ENCODE measurements at regions not wholly inside any gene's neighbourhood (a gene's known extent, or its start where the extent isn't known, plus 50 kb on each side); places are given as distances from the start of the nearest gene placed in this dataset.

GRCh38 chr2:2940702-2941101 lies 436.9 kb downstream of the EIPR1 start:
- Histone ChIP-seq H3K79me2 (ENCODE audit: low read length) (no peaks in the 10 kb centered on the region), H2AFZ (ENCODE audit: low read depth, low read length) (no peak overlapping the region), H3K27me3 (ENCODE audit: low read depth, low read length) (no peaks in the 10 kb centered on the region), H3K4me3 (ENCODE audit: low read length) (no peak overlapping the region), H3K4me1 (ENCODE audit: low read length) (no peaks in the 10 kb centered on the region), H3K9ac (ENCODE audit: low read length) (no peak overlapping the region), H3K36me3 (replicated peaks; ENCODE audit: low read depth, low read length) (no peaks in the 10 kb centered on the region), H4K20me1 (ENCODE audit: insufficient read depth, low read length) (no peaks in the 10 kb centered on the region), H3K4me2 (ENCODE audit: low read length) (no peak overlapping the region), H3K9me3 (ENCODE audit: insufficient read depth, low read length) (no peaks in the 10 kb centered on the region), H3K27ac (ENCODE audit: low read length) (no peak overlapping the region)
- TF ChIP-seq CTCF (IDR thresholded peaks at IDR 0.05; ENCODE audit: low read depth, low read length) (no peak), EZH2phosphoT487 (IDR thresholded peaks at IDR 0.05; ENCODE audit: low read depth) (no peak)

GRCh38 chr2:2940061-2940460 lies 437.6 kb downstream of the EIPR1 start:
- no peak overlapping the region for H3K9ac ChIP-seq (ENCODE audit: low read length)
- no peak overlapping the region for H3K27ac ChIP-seq (ENCODE audit: low read length)
- no peaks in the 10 kb centered on the region for H3K79me2 ChIP-seq (ENCODE audit: low read length)
- no peak overlapping the region for H2AFZ ChIP-seq (ENCODE audit: low read depth, low read length)
- no peaks in the 10 kb centered on the region for H4K20me1 ChIP-seq (ENCODE audit: insufficient read depth, low read length)
- no peaks in the 10 kb centered on the region for H3K4me1 ChIP-seq (ENCODE audit: low read length)
- no peaks in the 10 kb centered on the region for H3K27me3 ChIP-seq (ENCODE audit: low read depth, low read length)
- no peak overlapping the region for H3K4me2 ChIP-seq (ENCODE audit: low read length)
- TF ChIP-seq EZH2phosphoT487 (IDR thresholded peaks at IDR 0.05; ENCODE audit: low read depth) (no peak), CTCF (IDR thresholded peaks at IDR 0.05; ENCODE audit: low read depth, low read length) (no peak)
- H3K4me3 ChIP-seq (ENCODE audit: low read length) = no peak overlapping the region
- H3K36me3 ChIP-seq (replicated peaks; ENCODE audit: low read depth, low read length) = no peaks in the 10 kb centered on the region
- no peaks in the 10 kb centered on the region for H3K9me3 ChIP-seq (ENCODE audit: insufficient read depth, low read length)

- H3K4me3 ChIP-seq (ENCODE audit: low read length) = no peak overlapping the region
- no peaks in the 10 kb centered on the region for H3K27me3 ChIP-seq (ENCODE audit: low read depth, low read length)
- TF ChIP-seq EZH2phosphoT487 (IDR thresholded peaks at IDR 0.05; ENCODE audit: low read depth) = no peak
- TF ChIP-seq CTCF (IDR thresholded peaks at IDR 0.05; ENCODE audit: low read depth, low read length) = no peak
- no peak overlapping the region for H3K9ac ChIP-seq (ENCODE audit: low read length)
- no peak overlapping the region for H2AFZ ChIP-seq (ENCODE audit: low read depth, low read length)
- no peaks in the 10 kb centered on the region for H4K20me1 ChIP-seq (ENCODE audit: insufficient read depth, low read length)
- H3K27ac ChIP-seq (ENCODE audit: low read length) = no peak overlapping the region
- H3K9me3 ChIP-seq (ENCODE audit: insufficient read depth, low read length) = no peaks in the 10 kb centered on the region
- no peak overlapping the region for H3K4me2 ChIP-seq (ENCODE audit: low read length)
- no peaks in the 10 kb centered on the region for H3K79me2 ChIP-seq (ENCODE audit: low read length)
- H3K4me1 ChIP-seq (ENCODE audit: low read length) = no peaks in the 10 kb centered on the region
- no peaks in the 10 kb centered on the region for H3K36me3 ChIP-seq (replicated peaks; ENCODE audit: low read depth, low read length)
Measured at GRCh38 chr2:2939078-2939795, 438.4 kb downstream of the EIPR1 start.

- Histone ChIP-seq H3K4me1 (ENCODE audit: low read length) (no peaks in the 10 kb centered on the region), H3K27ac (ENCODE audit: low read length) (no peak overlapping the region), H2AFZ (ENCODE audit: low read depth, low read length) (no peak overlapping the region), H3K36me3 (replicated peaks; ENCODE audit: low read depth, low read length) (no peaks in the 10 kb centered on the region), H4K20me1 (ENCODE audit: insufficient read depth, low read length) (no peaks in the 10 kb centered on the region), H3K27me3 (ENCODE audit: low read depth, low read length) (no peaks in the 10 kb centered on the region), H3K4me3 (ENCODE audit: low read length) (no peak overlapping the region), H3K79me2 (ENCODE audit: low read length) (no peaks in the 10 kb centered on the region), H3K9me3 (ENCODE audit: insufficient read depth, low read length) (no peaks in the 10 kb centered on the region), H3K9ac (ENCODE audit: low read length) (no peak overlapping the region), H3K4me2 (ENCODE audit: low read length) (no peak overlapping the region)
- TF ChIP-seq EZH2phosphoT487 (IDR thresholded peaks at IDR 0.05; ENCODE audit: low read depth) = no peak
- no peak for TF ChIP-seq CTCF (IDR thresholded peaks at IDR 0.05; ENCODE audit: low read depth, low read length)
Measured at GRCh38 chr2:2938481-2938880, 439.1 kb downstream of the EIPR1 start.
